ENCODE measurements at regions not wholly inside any gene's neighbourhood (a gene's known extent, or its start where the extent isn't known, plus 50 kb on each side); places are given as distances from the start of the nearest gene placed in this dataset.
"Not testable (repeated sequence)": the region's sequence is repeated elsewhere in the genome, so short reads cannot be mapped to it uniquely, and the experiment has no call there.

- no TSS peak for BruUV-seq (replicated peaks)
- Histone ChIP-seq H3K27ac (ENCODE audit: low read depth, low read length, poor library complexity, severe bottlenecking) (no peak overlapping the region), H3K9me2 (ENCODE audit: insufficient read depth, low read length) (no peaks in the 10 kb centered on the region), H3K79me2 (ENCODE audit: insufficient read depth, low read depth, low read length) (no peaks in the 10 kb centered on the region), H2AFZ (ENCODE audit: low read length) (no peak overlapping the region), H3K4me2 (ENCODE audit: low read length) (no peak overlapping the region), H3K9me3 (ENCODE audit: low read length) (no peaks in the 10 kb centered on the region), H4K20me1 (ENCODE audit: insufficient read depth, low read length) (no peaks in the 10 kb centered on the region), H3K4me3 (ENCODE audit: low read depth, low read length, poor library complexity, severe bottlenecking) (no peak overlapping the region), H3K36me3 (ENCODE audit: insufficient read depth, low read length) (no peaks in the 10 kb centered on the region), H3K4me1 (ENCODE audit: insufficient read depth, low read length, poor library complexity, severe bottlenecking) (no peaks in the 10 kb centered on the region)
- TF ChIP-seq CTCF (conservative IDR thresholded peaks at IDR 0.05; ENCODE audit: low read length) (no peak), EZH2phosphoT487 (IDR thresholded peaks at IDR 0.05; ENCODE audit: borderline replicate concordance, low read depth, low read length) (no peak)
- intact Hi-C loops (cut with micrococcal nuclease; ENCODE audit: unreplicated experiment), result loop anchor here (10.0 kb wide), 1 partner anchor 105 kb away; no protein-coding TSS in a partner anchor
- POLR2A ChIA-PET, result no interaction called here
- CTCF ChIA-PET (ENCODE audit: unreplicated experiment), result no interaction called here
- no peak for DNase-seq (ENCODE audit: low spot score)
These were observed 245.0 kb upstream of the RASGRP1 start for GRCh38 chr15:38809621-38810020.

DNA sequence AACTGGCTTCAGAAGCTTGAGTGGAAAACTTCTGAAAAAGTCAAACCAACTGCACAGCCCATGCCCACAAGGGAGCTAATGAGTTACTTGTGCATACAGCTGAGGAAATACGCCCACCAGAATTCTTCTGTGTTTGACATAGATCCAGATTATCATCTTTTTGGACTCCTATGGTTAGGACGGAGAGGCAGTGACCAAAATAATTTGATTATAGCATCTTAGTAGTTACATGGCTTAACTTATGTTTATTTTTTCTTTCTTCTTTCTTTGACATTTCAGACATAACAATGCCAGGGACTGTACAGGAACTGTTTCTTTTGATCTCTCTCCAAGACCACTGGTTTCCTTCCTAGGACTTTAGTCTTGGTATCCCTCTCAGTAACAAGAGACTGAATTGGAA is 246.1 kb upstream of the RASGRP1 start:
- no peak overlapping the region for H3K4me2 ChIP-seq (ENCODE audit: low read length)
- no peak overlapping the region for H3K27ac ChIP-seq (ENCODE audit: low read depth, low read length, poor library complexity, severe bottlenecking)
- no TSS peak for BruUV-seq (replicated peaks)
- no peaks in the 10 kb centered on the region for H3K9me3 ChIP-seq (ENCODE audit: low read length)
- H3K4me3 ChIP-seq (ENCODE audit: low read depth, low read length, poor library complexity, severe bottlenecking), result no peak overlapping the region
- DNase-seq (ENCODE audit: low spot score), result no peak
- no peak overlapping the region for H2AFZ ChIP-seq (ENCODE audit: low read length)
- TF ChIP-seq EZH2phosphoT487 (IDR thresholded peaks at IDR 0.05; ENCODE audit: borderline replicate concordance, low read depth, low read length) (no peak), CTCF (conservative IDR thresholded peaks at IDR 0.05; ENCODE audit: low read length) (no peak)
- no peaks in the 10 kb centered on the region for H3K79me2 ChIP-seq (ENCODE audit: insufficient read depth, low read depth, low read length)
- POLR2A ChIA-PET, result interaction anchor here (1.3 kb wide), 1 partner anchor 43 kb away, joined by 3 read pairs; no protein-coding TSS in a partner anchor
- H3K36me3 ChIP-seq (ENCODE audit: insufficient read depth, low read length), result no peaks in the 10 kb centered on the region
- H3K9me2 ChIP-seq (ENCODE audit: insufficient read depth, low read length), result no peaks in the 10 kb centered on the region
- H4K20me1 ChIP-seq (ENCODE audit: insufficient read depth, low read length), result no peaks in the 10 kb centered on the region
- intact Hi-C loops (cut with micrococcal nuclease; ENCODE audit: unreplicated experiment), result loop anchor here (10.0 kb wide), 1 partner anchor 106 kb away; no protein-coding TSS in a partner anchor
- no peaks in the 10 kb centered on the region for H3K4me1 ChIP-seq (ENCODE audit: insufficient read depth, low read length, poor library complexity, severe bottlenecking)
- CTCF ChIA-PET (ENCODE audit: unreplicated experiment), result no interaction called here

DNA sequence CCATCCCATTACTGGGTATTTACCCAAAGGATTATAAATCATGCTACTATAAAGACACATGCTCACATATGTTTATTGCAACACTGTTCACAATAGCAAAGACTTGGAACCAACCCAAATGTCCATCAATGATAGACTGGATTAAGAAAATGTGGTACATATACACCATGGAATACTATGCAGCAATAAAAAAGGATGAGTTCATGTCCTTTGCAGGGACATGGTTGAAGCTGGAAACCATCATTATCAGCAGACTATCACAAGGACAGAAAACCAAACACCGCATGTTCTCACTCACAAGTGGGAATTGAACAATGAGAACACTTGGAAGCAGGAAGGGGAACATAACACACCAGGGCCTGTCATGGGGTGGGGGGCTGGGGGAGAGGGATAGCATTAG is 249.6 kb upstream of the RASGRP1 start:
- H3K9me3 ChIP-seq (ENCODE audit: low read length); CTCF ChIA-PET (ENCODE audit: unreplicated experiment); H4K20me1 ChIP-seq (ENCODE audit: insufficient read depth, low read length); H3K36me3 ChIP-seq (ENCODE audit: insufficient read depth, low read length); H3K27ac ChIP-seq (ENCODE audit: low read depth, low read length, poor library complexity, severe bottlenecking); H3K79me2 ChIP-seq (ENCODE audit: insufficient read depth, low read depth, low read length); H3K9me2 ChIP-seq (ENCODE audit: insufficient read depth, low read length); H2AFZ ChIP-seq (ENCODE audit: low read length); H3K4me1 ChIP-seq (ENCODE audit: insufficient read depth, low read length, poor library complexity, severe bottlenecking); H3K4me3 ChIP-seq (ENCODE audit: low read depth, low read length, poor library complexity, severe bottlenecking); POLR2A ChIA-PET; H3K4me2 ChIP-seq (ENCODE audit: low read length); DNase-seq (ENCODE audit: low spot score); BruUV-seq (replicated peaks): not testable (repeated sequence)
- intact Hi-C loops (cut with micrococcal nuclease; ENCODE audit: unreplicated experiment), result loop anchor here (10.0 kb wide), 1 partner anchor 109 kb away; no protein-coding TSS in a partner anchor

Measured in OCI-LY7 (cell line).